Hepatic stellate cell (primary cell): ENCODE measurements at regions not wholly inside any gene's neighbourhood (a gene's known extent, or its start where the extent isn't known, plus 50 kb on each side); places are given as distances from the start of the nearest gene placed in this dataset.
"Not testable (repeated sequence)": the region's sequence is repeated elsewhere in the genome, so short reads cannot be mapped to it uniquely, and the experiment has no call there.

Experiments used
- DNase-seq: peaks from one replicate; pipeline ENCODE4 v3.0.0; 2011; ENCODE audit warnings: low spot score

DNA sequence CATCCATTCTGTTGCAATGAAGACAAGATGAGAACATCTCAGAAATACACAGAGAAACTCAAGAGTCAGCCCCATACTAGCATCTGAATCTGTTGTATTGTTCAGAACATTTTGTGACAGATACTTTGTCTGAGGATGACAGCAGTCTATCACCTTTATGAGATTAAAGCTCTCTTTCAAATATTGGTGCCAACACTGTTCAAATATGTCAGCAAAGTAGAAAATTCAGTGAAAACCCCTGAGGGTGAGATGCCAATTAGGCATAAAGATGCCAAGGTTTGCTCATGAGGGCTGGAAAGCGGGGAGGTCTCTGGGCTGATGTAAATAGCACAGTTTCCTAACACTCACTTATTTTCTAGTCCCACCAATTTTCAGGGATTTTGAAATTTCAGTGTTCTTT lies 1054.2 kb upstream of the CRIM1 start:
- no peak for DNase-seq

DNA sequence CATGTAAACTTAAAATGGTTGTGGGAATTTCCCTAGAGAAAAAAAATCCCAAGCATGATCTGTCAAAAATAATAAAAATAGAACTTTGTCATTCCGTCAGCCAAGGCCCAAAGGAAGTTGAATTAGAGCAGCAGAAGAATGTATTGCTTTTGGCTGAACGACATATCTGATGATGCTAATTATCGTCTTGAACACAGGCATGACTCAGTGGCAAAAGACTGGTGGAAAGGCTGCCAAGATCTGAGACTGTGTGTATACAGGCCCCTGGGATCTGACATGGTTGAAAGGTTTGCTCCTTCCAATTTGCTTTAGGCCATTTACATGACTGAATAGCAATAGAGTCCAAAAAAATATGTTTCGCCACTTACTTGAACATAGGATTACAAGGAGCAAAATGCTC lies 1057.1 kb upstream of the CRIM1 start:
- DNase-seq = no peak

DNA sequence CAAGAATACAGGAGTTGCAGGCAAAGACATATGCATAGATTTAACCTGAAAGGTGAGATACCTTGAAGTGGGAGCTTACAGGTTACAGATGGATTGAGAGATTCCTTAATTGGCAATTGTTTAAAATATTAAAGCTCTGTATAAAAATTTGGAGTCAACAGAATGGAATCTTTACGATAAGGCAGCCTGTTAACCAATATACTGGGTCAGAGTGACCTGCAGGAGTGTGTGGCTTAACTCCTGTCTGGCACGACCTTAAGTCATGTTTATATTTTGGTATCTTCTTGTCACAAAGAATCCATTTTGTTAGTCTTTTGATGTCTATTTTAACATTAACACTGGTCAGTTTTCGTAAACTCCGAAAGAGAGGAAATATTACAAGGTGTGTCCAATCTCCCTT lies 1058.2 kb upstream of the CRIM1 start:
- no peak for DNase-seq

DNA sequence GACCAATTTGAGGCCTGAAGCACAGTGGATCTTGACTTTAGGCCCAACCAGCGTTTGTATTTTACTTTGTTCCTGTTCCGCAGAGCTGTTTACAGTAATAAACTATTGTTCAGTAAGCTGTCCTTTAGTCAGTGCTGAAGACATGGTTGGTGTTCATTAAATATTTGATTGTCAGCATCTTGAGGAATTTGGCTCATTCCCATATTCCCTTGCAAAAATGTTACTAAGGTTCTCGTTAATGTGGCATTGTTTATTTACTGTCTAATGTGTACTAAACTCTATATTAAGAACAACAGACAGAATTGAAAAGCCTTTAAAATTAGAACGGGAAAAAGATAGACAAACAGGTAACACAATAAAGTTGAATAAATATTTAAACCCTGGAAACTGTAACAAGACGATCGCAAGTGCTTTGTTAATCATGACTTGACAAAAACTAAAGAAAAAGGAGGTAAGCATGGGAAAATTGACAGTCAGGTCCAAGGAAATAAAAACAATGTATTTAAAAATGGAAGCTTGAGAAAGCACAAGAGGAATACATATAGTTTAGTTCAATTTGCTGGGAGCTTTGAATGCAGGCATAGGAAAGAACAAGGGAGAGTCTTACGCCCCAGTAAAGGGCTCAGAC lies 1060.8 kb upstream of the CRIM1 start:
- DNase-seq = no peak

DNA sequence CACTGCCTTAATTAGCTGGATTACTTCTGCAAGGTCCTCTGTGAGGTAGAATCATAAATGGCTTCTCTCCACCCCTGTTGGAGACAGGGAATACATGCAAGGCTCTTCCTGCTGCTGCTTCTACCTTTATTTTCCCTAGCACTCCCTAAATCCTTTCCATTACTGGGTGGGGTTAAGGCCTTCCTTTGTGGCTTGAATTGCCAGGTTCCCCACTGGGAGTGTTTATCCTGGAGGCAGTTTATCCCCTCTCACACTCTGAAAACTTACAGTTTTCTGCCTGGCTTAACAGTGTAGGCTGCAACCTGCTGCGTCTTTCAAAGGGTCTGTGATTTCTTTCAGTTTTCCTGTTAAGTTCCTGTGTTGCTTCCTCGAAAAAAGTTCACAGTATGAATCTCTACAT lies 1062.3 kb upstream of the CRIM1 start:
- no peak for DNase-seq

DNA sequence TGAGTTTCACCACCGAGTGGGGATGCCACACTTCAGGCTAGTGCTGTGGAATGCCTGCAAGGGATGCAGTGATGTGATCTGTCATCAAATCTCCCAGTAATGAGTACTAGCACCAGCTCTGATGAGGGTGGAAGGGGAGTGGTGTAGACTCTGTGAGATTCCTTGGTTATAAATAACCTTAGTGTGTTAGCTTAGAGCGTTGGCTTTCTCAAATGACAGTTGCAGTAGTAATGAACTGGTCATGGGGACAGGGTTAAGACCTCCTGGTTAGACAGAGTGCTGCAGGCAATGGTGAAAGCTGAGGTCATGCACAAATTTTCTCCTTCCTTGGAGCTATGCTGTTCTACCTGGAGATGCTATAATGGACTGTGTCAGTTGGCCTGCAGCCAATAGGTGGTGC lies 1063.4 kb upstream of the CRIM1 start:
- DNase-seq = no peak

DNA sequence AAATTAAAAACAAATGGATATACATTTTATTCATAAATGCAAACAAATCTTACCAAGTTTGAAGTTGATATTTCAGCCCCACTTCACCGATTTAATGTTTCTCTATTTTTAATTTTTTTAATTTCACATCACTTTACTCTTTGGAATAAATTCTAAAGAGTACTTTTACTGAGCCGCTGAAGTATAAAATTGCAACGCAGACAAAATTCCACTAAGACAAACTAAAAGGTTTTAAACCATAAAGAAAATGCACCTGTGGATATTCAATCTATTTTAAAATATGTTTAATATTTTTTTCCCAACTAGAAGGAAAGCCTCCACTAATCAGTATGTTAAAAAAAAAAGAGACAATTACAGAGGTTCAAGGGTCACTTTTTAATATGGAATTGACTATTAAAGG lies 1073.9 kb upstream of the CRIM1 start:
- DNase-seq = no peak

DNA sequence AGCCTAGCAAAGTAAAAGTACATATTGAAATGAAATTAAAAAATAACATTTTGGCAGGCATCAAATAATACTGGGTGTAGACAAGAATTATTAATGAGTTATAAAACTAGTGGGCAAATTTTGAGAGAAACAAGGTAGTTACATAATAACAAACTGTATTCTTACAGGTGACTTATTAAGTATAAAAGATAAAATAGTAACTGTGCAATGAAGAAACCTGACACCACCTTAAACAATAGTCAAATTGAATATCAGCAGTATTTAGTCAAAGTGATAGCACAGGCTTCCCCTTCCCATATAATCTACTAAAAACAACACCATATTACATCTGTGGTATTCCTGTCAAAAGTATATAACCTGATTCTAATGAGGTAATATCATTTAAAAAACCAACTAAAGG lies 1099.8 kb upstream of the CRIM1 start:
- no peak for DNase-seq

DNA sequence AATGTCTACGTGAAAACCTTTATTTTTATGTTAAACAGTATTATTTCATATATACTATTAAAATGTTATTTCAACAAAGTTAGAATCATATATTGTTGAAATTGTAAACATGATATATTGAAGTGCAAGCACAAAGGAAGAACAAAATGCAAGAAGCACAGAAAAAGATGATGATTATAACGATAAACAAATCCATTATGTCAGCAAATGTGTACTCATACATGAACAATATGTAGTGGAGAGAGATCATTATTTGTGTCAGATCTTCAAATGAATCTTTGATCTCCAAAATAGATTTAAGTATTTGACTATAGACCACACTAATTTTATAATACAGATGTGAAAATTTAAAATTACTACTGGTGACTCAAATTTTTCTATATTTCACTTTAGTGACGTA lies 1104.4 kb upstream of the CRIM1 start:
- DNase-seq = no peak

DNA sequence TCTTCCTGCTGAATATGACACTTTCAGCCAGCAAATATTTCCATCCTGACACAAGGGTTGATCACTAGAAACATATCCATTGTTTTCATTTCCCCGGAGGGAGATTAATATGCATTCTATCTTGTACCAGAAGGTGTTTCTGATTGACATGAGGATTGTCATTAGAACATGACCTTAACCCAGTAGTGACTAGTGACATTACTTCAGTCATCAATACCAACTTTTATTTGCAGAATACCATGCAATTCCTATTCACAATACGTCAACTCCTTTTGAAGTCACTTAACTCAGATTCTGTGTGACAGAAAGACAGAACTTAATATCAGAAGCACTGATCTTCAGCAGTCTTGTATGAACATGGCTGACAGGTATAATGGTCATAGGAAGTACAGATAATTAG lies 1108.9 kb upstream of the CRIM1 start:
- DNase-seq = no peak

DNA sequence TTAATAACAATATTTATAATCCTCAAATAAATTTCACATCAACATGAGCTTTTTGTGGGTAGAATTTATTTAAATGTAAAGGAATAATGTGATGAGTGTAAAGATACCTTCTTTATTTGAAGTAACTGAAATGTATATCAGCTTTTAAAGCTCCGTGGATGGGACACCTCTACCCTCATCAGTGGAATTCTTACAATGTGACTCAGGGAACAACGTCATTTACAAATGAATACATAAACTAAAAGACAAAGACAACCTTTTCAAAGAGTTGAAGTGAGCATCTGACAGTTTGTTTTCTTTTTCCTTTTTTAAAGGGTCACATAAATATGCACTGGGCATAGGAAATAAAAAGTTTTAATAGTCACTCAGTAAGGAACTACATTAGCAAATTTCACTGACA lies 1127.0 kb upstream of the CRIM1 start:
- no peak for DNase-seq

DNA sequence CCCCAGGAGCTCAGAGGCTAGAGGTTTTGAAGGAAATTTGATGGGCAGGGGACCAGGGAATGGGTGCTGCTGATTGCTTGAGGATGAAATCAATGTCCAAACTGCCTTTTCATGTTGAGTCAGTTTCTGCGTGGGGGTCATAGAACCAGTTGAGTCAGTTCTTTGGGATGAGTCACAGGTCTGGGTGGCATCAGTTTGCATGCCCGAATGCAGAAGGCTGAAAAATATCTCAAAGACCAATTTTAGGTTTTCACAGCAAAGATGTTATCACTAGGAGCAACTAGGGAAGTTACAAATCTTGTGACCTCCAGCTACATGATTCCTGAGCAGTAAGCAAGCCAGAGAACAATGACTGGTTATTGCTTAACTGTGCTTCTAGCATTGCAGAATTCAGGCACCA lies 1135.1 kb upstream of the CRIM1 start:
- DNase-seq = no peak

DNA sequence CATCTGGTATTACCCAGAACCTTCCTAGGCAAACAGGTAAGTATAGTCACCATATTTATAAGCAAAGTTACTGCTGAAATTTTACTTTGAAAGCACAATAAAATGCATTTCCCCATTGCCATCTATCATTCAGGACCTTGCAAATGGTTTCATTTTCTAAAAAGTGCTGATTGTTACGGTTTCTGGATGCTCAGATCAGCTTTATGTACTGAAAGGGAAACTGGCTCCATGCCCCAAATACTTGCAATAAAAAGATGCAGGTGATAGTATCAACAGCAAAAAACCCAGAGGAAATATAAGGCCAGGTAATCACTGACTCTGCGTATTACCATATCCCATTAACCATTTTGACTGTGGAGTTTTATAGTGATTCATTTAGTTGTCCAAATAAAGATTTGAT lies 1150.7 kb upstream of the CRIM1 start:
- DNase-seq = no peak

DNA sequence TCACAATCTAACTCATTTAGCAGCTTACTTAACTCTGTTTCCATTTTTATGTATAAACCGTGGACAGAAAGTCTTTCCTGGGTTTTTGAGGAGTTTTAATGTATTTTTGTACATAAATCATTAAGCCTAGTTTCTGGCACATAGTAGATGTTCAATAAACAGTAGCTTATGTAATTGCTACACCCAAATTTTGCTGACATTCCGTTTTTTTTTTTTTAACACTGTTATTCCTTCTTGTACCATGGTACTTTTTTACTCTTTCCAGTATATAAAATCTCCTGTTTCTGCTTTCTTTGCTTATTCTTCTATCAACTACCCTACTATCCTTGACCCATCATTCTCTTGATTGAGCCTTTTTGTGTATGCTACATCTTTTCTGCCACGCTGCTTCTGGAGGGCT lies 1151.3 kb upstream of the CRIM1 start:
- DNase-seq = no peak

DNA sequence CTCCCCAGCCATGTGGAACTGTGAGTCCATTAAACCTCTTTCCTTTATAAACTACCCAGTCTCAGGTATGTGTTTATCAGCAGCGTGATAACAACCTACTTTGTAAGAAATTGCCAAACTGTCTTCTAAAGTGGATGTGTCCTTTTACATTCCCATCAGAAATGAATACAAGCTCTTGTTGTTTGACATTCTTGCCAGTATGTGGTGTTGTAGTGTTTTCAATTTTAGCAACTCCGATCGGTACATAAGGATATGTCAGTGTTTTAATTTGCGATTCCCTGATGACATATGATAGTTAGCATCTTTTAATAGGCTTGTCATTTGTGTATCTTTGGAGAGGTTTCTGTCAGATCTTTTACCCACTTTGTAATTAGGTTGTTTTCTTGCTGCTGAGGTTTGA lies 1156.3 kb upstream of the CRIM1 start:
- DNase-seq = no peak

DNA sequence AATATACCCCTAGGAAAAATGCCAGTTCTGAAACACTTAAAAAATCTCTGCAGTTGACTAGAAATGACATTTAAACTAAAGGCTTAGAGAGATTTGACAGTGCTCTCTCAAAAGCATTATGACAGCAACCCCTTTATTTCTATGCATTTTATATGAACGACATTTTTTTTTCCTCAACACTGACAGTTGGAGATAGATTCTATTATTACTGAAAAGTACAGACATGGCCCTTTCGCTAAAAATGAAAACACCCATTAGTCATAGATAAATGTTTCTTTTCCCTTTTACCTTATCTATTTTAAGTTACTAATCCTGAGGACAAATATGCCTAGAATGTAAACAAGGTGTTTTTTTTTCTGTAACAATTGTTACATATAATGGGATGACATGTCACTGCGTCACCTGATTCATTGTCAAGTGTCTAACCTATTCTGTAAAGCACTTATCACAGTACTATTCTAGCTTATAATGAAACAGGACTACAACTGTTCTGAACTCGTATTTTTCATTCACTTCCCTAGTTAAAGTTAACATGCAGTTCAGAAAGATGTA lies 1169.6 kb upstream of the CRIM1 start:
- no peak for DNase-seq

DNA sequence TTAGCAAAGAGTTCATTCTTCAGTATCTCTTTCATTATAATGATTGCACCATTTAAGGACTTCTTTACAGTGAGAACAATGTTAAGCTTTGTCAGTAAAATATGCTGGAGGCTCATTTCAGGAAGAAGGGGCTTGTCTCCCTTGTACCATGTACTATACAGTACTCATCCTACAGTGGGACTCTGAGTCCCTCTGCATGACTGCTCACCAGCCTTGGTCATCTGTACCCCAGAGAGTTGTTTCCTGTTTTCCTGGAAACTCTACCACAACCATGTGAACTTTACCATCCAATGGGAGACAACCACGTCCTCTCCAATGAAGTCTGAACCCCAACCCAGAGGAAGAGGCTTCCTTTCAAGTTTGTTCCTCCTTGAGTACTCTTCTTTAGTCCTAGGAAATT lies 1171.1 kb upstream of the CRIM1 start:
- DNase-seq = no peak

DNA sequence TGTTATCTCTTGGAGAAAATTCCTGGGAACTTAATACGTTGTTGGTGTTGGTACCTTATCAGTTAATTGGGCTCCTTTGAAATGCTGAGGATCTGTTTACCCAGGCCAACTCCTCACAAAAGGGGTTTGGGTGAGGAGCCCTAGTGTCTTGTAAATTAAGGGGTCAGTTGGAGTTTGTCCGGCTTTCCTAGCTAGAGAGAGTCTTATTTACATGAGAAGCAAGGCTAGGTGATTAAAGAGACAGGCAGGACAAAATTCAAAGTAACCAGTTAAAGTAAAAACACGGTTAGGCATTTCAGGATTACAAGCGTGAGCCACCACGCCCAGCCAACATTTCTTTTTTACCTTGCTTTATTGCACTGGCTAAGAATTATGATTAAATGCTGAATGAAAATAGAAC lies 1178.9 kb upstream of the CRIM1 start:
- not testable (repeated sequence) for DNase-seq

DNA sequence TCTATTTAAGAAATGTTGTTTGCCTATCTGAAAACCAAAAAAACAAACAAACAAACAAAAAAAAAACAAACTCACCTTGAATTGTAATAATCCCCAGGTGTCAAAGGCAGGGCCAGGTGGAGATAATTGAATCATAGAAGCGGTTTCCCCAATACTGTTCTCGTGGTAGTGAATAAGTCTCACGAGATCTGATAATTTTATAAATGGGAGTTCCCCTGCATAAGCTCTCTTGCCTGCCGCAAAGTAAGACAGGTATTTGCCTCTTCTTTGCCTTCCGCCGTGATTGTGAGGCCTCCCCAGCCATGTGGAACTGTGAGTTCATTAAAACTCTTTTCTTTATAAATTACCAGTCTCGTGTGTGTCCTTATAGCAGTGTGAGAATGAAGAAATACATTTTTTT lies 1180.7 kb upstream of the CRIM1 start:
- no peak for DNase-seq

DNA sequence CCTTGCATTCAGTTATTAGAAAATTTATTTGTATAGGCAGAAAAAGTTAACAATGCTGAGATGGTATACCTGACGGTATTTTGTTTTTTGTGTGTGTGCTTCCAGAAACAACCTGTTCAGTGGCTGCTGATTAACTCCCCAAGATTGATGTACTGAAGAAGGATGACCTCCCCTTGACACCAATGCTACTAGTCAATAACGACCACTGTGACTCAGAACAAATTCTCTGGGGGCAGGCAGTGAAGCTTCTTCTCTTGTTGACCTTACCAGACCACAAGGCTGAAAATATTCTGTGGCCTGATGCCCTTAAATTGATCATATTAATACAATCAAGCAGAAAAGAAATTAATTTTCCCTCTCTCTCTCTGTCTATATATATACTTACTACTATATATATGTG lies 1182.9 kb upstream of the CRIM1 start:
- no peak for DNase-seq

DNA sequence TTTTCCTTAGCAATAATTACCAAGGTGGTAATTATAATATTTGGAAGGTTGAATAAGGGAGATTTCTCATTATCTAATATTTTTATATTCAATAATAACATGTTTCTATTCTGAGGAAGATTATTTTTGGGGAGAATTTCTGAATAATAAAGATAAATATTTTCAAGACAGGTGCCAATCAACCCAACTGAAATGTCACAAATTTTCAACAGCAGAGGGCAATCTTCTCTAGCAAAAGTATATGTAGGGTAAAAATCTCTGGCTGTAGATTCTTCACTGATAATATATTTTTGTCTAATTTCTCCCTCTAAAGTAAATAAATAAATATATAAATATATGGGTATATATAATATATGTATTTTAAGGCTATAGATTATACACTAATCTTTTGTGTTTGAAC lies 1187.2 kb upstream of the CRIM1 start:
- no peak for DNase-seq

DNA sequence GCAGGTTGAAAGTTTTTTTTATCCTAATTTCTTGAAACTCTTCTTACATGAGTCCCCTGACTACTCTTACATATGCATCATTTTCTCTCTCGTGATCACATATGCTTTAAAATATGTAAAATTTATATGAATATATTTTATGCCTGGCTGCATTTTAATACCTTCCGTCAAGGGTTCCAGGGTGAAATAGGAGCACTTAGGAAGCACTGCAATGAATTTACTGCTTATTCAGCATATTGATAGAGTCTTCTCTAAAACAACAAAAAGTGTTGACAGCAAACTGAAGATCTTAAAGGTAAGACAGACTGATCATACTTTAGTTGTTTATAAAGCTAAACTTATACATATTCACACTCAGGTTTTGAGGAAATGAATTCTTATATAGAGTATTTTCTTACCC lies 1191.6 kb upstream of the CRIM1 start:
- no peak for DNase-seq

DNA sequence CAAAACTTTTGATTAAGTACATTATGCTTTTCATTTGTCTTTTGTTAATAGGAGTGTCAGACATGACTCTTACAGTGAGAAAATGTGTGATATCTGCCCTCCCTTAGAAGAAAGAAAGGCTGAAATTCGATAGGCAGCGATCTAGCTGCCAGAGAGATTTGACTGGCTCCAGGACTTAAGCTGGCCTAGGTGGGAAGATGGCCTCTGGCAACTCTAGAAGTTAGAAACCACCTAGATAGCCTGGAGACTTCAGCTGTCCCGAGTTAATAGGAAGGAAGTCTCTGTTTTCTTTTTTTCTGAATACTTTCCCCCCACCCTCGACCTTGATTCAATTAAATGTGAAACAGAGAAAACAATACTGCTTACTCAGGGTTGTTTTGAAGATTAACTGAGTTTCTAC lies 1194.7 kb upstream of the CRIM1 start:
- DNase-seq = no peak

DNA sequence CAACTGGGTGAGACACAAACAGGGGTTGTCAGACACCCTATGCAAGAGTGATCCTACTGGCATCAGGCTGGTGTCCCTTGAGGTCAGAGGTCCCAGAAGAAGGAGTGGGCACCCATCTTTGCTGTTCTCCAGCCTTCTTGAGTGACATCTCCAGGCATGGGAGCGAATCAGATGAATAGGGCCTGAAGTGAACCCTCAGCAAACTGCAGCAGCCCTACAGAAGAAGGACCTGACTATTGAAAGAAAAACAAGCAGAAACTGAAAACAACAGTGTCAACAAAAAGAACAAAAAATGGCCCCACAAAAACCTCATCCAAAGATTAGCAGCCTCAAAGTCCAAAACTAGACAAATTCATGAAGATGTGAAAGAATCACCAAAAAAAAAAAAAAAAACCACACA lies 1229.7 kb upstream of the CRIM1 start:
- DNase-seq = no peak

DNA sequence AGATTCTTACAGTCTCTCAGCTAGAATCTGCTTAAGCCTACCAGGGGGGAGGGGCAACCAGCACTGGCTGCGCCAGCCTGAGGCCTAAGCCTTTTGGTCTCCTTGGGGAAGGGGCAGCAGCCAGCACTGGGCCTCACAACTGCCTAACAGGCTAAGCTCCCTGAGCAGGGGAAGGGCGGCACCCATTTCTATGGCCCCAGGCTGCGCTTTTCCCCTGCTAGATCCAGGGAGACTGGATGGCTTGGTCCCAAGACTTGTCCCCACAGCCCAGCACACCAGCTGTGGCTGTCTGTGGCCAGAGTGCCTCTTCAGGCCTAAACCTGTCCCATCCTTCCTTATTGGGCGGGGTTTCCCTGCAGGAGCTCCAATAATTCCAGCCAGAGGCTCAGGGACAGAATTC lies 1230.3 kb upstream of the CRIM1 start:
- no peak for DNase-seq
